Dendritic cell treated with granulocyte-macrophage colony-stimulating factor and Interleukin-4, amounts not matched to agents 40 ng/mL and 50 ng/mL, for 4 days (primary cell): ENCODE measurements at regions not wholly inside any gene's neighbourhood (a gene's known extent, or its start where the extent isn't known, plus 50 kb on each side); places are given as distances from the start of the nearest gene placed in this dataset.
"Not testable (repeated sequence)": the region's sequence is repeated elsewhere in the genome, so short reads cannot be mapped to it uniquely, and the experiment has no call there.

ENCODE experiments used
- H3K27ac Mint-ChIP-seq: one replicate; pipeline ENCODE4 v1.8.0; 2022; ENCODE audit warnings: mild to moderate bottlenecking, mixed read lengths
- H3K27me3 Mint-ChIP-seq: one replicate; pipeline ENCODE4 v1.8.0; 2022; ENCODE audit warnings: mild to moderate bottlenecking, mixed read lengths
- H3K36me3 Mint-ChIP-seq: one replicate; pipeline ENCODE4 v1.8.0; 2022; ENCODE audit warnings: low read depth, mixed read lengths
- H3K4me1 Mint-ChIP-seq: one replicate; pipeline ENCODE4 v1.8.0; 2022; ENCODE audit warnings: low read depth, mixed read lengths
- H3K4me3 Mint-ChIP-seq: one replicate; pipeline ENCODE4 v1.8.0; 2022; ENCODE audit warnings: mild to moderate bottlenecking, moderate library complexity, mixed read lengths
- H3K9me3 Mint-ChIP-seq: one replicate; pipeline ENCODE4 v1.8.0; 2022; ENCODE audit warnings: mixed read lengths
- intact Hi-C: fragments of 100-400 bp; cut with micrococcal nuclease; formaldehyde crosslinking; loops from one replicate; pipeline ENCODE4 v1.15.0; 2022

- intact Hi-C loops: loop anchor here (10.0 kb wide), 1 partner anchor 610 kb away; no protein-coding TSS in a partner anchor
- no peaks in the 10 kb centered on the region for H3K36me3 Mint-ChIP-seq
Measured at GRCh38 chr22:34414467-34415440, 494.5 kb upstream of the LARGE1 start.

GRCh38 chr22:34416022-34416860, 496.0 kb upstream of the LARGE1 start:
- Mint-ChIP-seq H3K27me3 (no peaks in the 10 kb centered on the region), H3K36me3 (no peaks in the 10 kb centered on the region), H3K4me1 (no peaks in the 10 kb centered on the region), H3K9me3 (no peaks in the 10 kb centered on the region), H3K4me3 (no peak overlapping the region), H3K27ac (no peak overlapping the region)
- intact Hi-C loops: loop anchor here (10.0 kb wide), 1 partner anchor 609 kb away; no protein-coding TSS in a partner anchor

More at GRCh38 chr22:34414467-34415440, 494.5 kb upstream of the LARGE1 start:
- Mint-ChIP-seq H3K27me3 (no peaks in the 10 kb centered on the region), H3K27ac (no peak overlapping the region), H3K4me1 (no peaks in the 10 kb centered on the region), H3K9me3 (no peaks in the 10 kb centered on the region), H3K4me3 (no peak overlapping the region)

GRCh38 chr22:34422948-34423347, 502.7 kb upstream of the LARGE1 start:
- H3K36me3 Mint-ChIP-seq, H3K27me3 Mint-ChIP-seq, intact Hi-C loops, H3K27ac Mint-ChIP-seq, H3K9me3 Mint-ChIP-seq, H3K4me1 Mint-ChIP-seq, H3K4me3 Mint-ChIP-seq: not testable (repeated sequence)

GRCh38 chr22:34427436-34427835, 507.2 kb upstream of the LARGE1 start:
- no peak overlapping the region for H3K4me3 Mint-ChIP-seq
- H3K27me3 Mint-ChIP-seq: no peaks in the 10 kb centered on the region
- intact Hi-C loops: no loop called here
- H3K4me1 Mint-ChIP-seq: no peaks in the 10 kb centered on the region
- H3K27ac Mint-ChIP-seq: no peak overlapping the region
- H3K36me3 Mint-ChIP-seq: no peaks in the 10 kb centered on the region
- H3K9me3 Mint-ChIP-seq: peaks cover 8% of the 10 kb centered on the region

GRCh38 chr22:34427841-34428240, 507.6 kb upstream of the LARGE1 start:
- Mint-ChIP-seq H3K4me1 (no peaks in the 10 kb centered on the region), H3K27me3 (no peaks in the 10 kb centered on the region)

GRCh38 chr22:34429314-34429713, 509.0 kb upstream of the LARGE1 start:
- no peaks in the 10 kb centered on the region for H3K36me3 Mint-ChIP-seq
- H3K9me3 Mint-ChIP-seq: peaks cover 8% of the 10 kb centered on the region
- intact Hi-C loops: no loop called here
- H3K4me3 Mint-ChIP-seq: no peak overlapping the region
- H3K27ac Mint-ChIP-seq: no peak overlapping the region
- no peaks in the 10 kb centered on the region for H3K27me3 Mint-ChIP-seq
- H3K4me1 Mint-ChIP-seq: no peaks in the 10 kb centered on the region

More at GRCh38 chr22:34427841-34428240, 507.6 kb upstream of the LARGE1 start:
- intact Hi-C loops: no loop called here
- no peaks in the 10 kb centered on the region for H3K36me3 Mint-ChIP-seq
- H3K27ac Mint-ChIP-seq: no peak overlapping the region
- peaks cover 8% of the 10 kb centered on the region for H3K9me3 Mint-ChIP-seq
- no peak overlapping the region for H3K4me3 Mint-ChIP-seq

- Mint-ChIP-seq H3K9me3 (peaks cover 11% of the 10 kb centered on the region), H3K27me3 (no peaks in the 10 kb centered on the region), H3K4me3 (no peak overlapping the region), H3K36me3 (no peaks in the 10 kb centered on the region), H3K4me1 (no peaks in the 10 kb centered on the region), H3K27ac (no peak overlapping the region)
- intact Hi-C loops: no loop called here
Measured at GRCh38 chr22:34430386-34430785, 510.1 kb upstream of the LARGE1 start.

GRCh38 chr22:34434371-34434770, 514.1 kb upstream of the LARGE1 start:
- peaks cover 16% of the 10 kb centered on the region for H3K9me3 Mint-ChIP-seq
- H3K4me1 Mint-ChIP-seq: no peaks in the 10 kb centered on the region
- intact Hi-C loops: no loop called here

GRCh38 chr22:34437140-34437539, 516.9 kb upstream of the LARGE1 start:
- Mint-ChIP-seq H3K9me3 (peaks cover 22% of the 10 kb centered on the region), H3K27ac (no peak overlapping the region), H3K4me1 (no peaks in the 10 kb centered on the region), H3K27me3 (no peaks in the 10 kb centered on the region), H3K36me3 (no peaks in the 10 kb centered on the region), H3K4me3 (no peak overlapping the region)
- intact Hi-C loops: no loop called here

More at GRCh38 chr22:34434371-34434770, 514.1 kb upstream of the LARGE1 start:
- H3K36me3 Mint-ChIP-seq: no peaks in the 10 kb centered on the region
- H3K27ac Mint-ChIP-seq: no peak overlapping the region
- no peak overlapping the region for H3K4me3 Mint-ChIP-seq
- H3K27me3 Mint-ChIP-seq: no peaks in the 10 kb centered on the region

GRCh38 chr22:34454598-34454997, 534.3 kb upstream of the LARGE1 start:
- intact Hi-C loops: no loop called here
- H3K4me3 Mint-ChIP-seq: no peak overlapping the region
- H3K36me3 Mint-ChIP-seq: no peaks in the 10 kb centered on the region
- H3K27me3 Mint-ChIP-seq: no peaks in the 10 kb centered on the region
- no peaks in the 10 kb centered on the region for H3K4me1 Mint-ChIP-seq
- no peak overlapping the region for H3K27ac Mint-ChIP-seq
- H3K9me3 Mint-ChIP-seq: peaks cover 22% of the 10 kb centered on the region

- no peaks in the 10 kb centered on the region for H3K27me3 Mint-ChIP-seq
- H3K4me1 Mint-ChIP-seq: no peaks in the 10 kb centered on the region
- peaks cover 6% of the 10 kb centered on the region for H3K9me3 Mint-ChIP-seq
- intact Hi-C loops: no loop called here
- H3K36me3 Mint-ChIP-seq: no peaks in the 10 kb centered on the region
- H3K27ac Mint-ChIP-seq: no peak overlapping the region
- H3K4me3 Mint-ChIP-seq: no peak overlapping the region
Measured at GRCh38 chr22:34462795-34463194, 542.5 kb upstream of the LARGE1 start.

- Mint-ChIP-seq H3K27me3 (no peaks in the 10 kb centered on the region), H3K9me3 (peaks cover 19% of the 10 kb centered on the region), H3K27ac (no peak overlapping the region), H3K4me1 (no peaks in the 10 kb centered on the region), H3K4me3 (no peak overlapping the region), H3K36me3 (no peaks in the 10 kb centered on the region)
- intact Hi-C loops: no loop called here
Measured at GRCh38 chr22:34475886-34476285, 555.6 kb upstream of the LARGE1 start.

- Mint-ChIP-seq H3K4me3 (no peak overlapping the region), H3K36me3 (no peaks in the 10 kb centered on the region), H3K9me3 (peaks cover 28% of the 10 kb centered on the region), H3K27me3 (no peaks in the 10 kb centered on the region), H3K27ac (no peak overlapping the region), H3K4me1 (no peaks in the 10 kb centered on the region)
- intact Hi-C loops: no loop called here
Measured at GRCh38 chr22:34476762-34477161, 556.5 kb upstream of the LARGE1 start.

GRCh38 chr22:34481090-34481489, 560.8 kb upstream of the LARGE1 start:
- intact Hi-C loops: no loop called here
- no peak overlapping the region for H3K4me3 Mint-ChIP-seq
- H3K36me3 Mint-ChIP-seq: no peaks in the 10 kb centered on the region
- no peaks in the 10 kb centered on the region for H3K4me1 Mint-ChIP-seq
- H3K9me3 Mint-ChIP-seq: peaks cover 46% of the 10 kb centered on the region
- H3K27me3 Mint-ChIP-seq: no peaks in the 10 kb centered on the region
- H3K27ac Mint-ChIP-seq: no peak overlapping the region
